ENCODE measurements at regions not wholly inside any gene's neighbourhood (a gene's known extent, or its start where the extent isn't known, plus 50 kb on each side); places are given as distances from the start of the nearest gene placed in this dataset.

DNA sequence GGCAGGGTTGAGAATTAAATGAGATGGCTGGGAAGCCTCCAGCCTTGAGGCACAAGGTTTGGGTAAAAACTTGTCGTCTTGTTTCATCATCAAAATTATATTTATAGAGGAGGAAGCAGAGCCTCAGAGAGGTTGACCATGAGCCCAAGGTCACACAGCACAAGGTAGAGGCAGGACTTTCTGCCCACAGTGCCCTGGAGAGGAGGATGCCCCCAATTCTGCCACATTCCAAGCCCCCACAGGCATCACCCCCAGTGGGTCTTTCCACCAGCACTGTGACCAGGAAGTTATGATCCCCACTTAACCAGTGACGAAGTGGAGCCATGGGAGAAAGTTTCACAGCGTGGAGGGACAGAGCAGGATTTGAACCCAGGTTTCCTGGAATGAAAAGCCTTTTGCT is 400.0 kb downstream of the MATN1 start (continued):
- TF ChIP-seq BCL3 (IDR thresholded peaks at IDR 0.05) = no peak

- no peak for ATAC-seq
- no peak for DNase-seq (ENCODE audit: low read depth in 1 of 2, low spot score in 1 of 2)
- 54% methylated on average over 4 of the region's 5 CpGs for WGBS (ENCODE audit: missing lambda C conversion rate)
Observed at GRCh38 chr1:30322859-30323257, 400.5 kb downstream of the MATN1 start.

DNA sequence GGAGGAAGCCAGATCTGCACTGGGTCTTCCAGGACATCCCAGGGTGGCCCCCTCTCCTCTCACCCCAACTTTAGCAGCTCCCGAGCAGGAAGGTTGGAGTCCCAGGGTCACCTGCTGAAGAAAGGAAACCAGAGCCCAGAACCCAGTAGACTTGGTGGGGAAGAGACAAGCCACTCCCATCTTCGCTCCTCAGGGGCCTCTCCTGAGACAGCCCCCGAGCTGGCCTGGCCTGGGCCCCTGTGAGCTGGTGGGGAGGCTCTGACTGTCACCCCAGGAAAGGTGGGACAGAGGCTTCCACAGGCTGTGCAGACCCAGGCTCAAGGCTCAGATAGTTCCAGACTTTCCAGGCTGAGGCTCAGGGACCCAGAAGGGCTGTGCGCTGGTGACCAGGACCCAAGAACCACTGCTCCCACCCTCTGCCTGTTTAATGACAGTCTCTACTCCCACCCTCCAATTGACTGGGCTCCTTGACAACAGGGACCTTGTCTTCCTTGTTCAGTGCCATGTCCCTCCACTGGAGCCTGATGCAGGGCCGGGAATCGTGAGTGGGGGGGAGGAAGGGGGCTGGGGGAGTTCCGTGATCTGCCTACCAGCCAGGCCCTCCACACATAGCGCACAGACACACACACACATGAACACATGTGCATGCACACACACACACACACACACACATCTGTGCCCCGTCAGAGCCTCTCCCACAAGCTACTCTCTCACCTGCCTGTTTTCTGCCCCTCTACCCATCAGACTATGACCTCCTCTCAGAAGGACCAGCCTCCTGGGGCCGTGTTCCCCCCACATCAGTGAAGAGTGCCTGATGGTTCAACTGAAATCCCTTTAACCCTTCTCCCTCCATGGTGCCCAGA is 401.2 kb downstream of the MATN1 start:
- WGBS (ENCODE audit: missing lambda C conversion rate) = 66% methylated on average over 7 of the region's 10 CpGs
- FAIRE-seq = no peak
- no peak overlapping the region for H3K4me2 ChIP-seq
- POLR2A ChIA-PET = no interaction called here
- no peak for ATAC-seq
- no peaks in the 10 kb centered on the region for H3K9me3 ChIP-seq
- TF ChIP-seq, protein P1, sequence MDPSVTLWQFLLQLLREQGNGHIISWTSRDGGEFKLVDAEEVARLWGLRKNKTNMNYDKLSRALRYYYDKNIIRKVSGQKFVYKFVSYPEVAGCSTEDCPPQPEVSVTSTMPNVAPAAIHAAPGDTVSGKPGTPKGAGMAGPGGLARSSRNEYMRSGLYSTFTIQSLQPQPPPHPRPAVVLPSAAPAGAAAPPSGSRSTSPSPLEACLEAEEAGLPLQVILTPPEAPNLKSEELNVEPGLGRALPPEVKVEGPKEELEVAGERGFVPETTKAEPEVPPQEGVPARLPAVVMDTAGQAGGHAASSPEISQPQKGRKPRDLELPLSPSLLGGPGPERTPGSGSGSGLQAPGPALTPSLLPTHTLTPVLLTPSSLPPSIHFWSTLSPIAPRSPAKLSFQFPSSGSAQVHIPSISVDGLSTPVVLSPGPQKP (IDR thresholded peaks at IDR 0.05; ENCODE audit: low read depth, low read length) = no peak
- TF ChIP-seq JUN (IDR thresholded peaks at IDR 0.05) = no peak
- no peak for TF ChIP-seq KDM5A (IDR thresholded peaks at IDR 0.05)
- no peak for TF ChIP-seq RCOR1 (IDR thresholded peaks at IDR 0.05; ENCODE audit: low read depth, low read length)
- no peak for TF ChIP-seq ZSCAN20 (CRISPR knock-in tag; IDR thresholded peaks at IDR 0.05)
- TF ChIP-seq RFX5 (IDR thresholded peaks at IDR 0.05) = no peak
- no peak for TF ChIP-seq HOXA7 (CRISPR knock-in tag; IDR thresholded peaks at IDR 0.05)
- no peak for TF ChIP-seq ATOH8 (CRISPR knock-in tag; IDR thresholded peaks at IDR 0.05; ENCODE audit: low read depth)
- no peak for TF ChIP-seq HDAC2 (IDR thresholded peaks at IDR 0.05)
- TF ChIP-seq, protein P2, sequence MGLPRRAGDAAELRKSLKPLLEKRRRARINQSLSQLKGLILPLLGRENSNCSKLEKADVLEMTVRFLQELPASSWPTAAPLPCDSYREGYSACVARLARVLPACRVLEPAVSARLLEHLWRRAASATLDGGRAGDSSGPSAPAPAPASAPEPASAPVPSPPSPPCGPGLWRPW (IDR thresholded peaks at IDR 0.05) = no peak
- TF ChIP-seq TFCP2L1 (CRISPR knock-in tag; IDR thresholded peaks at IDR 0.05) = no peak
- no peak for TF ChIP-seq ZC3H11A (IDR thresholded peaks at IDR 0.05)
- no peak for TF ChIP-seq GATA3 (IDR thresholded peaks at IDR 0.05; ENCODE audit: borderline replicate concordance)
- TF ChIP-seq CBX8 (IDR thresholded peaks at IDR 0.05) = no peak
- no peak for TF ChIP-seq ZNF302 (CRISPR knock-in tag; IDR thresholded peaks at IDR 0.05)
- TF ChIP-seq RNF2 (IDR thresholded peaks at IDR 0.05; ENCODE audit: borderline replicate concordance, low read depth) = no peak
- TF ChIP-seq TP53 (CRISPR knock-in tag; IDR thresholded peaks at IDR 0.05) = no peak
- TF ChIP-seq MAFK (IDR thresholded peaks at IDR 0.05; ENCODE audit: partially characterized antibody) = no peak
- TF ChIP-seq BCL3 (IDR thresholded peaks at IDR 0.05) = no peak
- TF ChIP-seq, protein P3, sequence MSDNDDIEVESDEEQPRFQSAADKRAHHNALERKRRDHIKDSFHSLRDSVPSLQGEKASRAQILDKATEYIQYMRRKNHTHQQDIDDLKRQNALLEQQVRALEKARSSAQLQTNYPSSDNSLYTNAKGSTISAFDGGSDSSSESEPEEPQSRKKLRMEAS (IDR thresholded peaks at IDR 0.05) = no peak
- H3K4me1 ChIP-seq = no peaks in the 10 kb centered on the region
- CTCF ChIA-PET = no interaction called here
- DNase-seq (ENCODE audit: low read depth in 1 of 2, low spot score in 1 of 2) = no peak
- no peak overlapping the region for H3K27ac ChIP-seq
- H3K4me3 ChIP-seq = no peak overlapping the region

More at GRCh38 chr1:30322859-30323257, 400.5 kb downstream of the MATN1 start:
- Histone ChIP-seq H3K4me3 (no peak overlapping the region), H3K4me2 (no peak overlapping the region), H3K4me1 (no peaks in the 10 kb centered on the region), H3K9me3 (no peaks in the 10 kb centered on the region), H3K27ac (no peak overlapping the region)
- ChIA-PET CTCF (no interaction called here), POLR2A (no interaction called here)
- TF ChIP-seq HOXB5 (CRISPR knock-in tag; IDR thresholded peaks at IDR 0.05) (no peak), JUN (IDR thresholded peaks at IDR 0.05) (no peak), ZNF302 (CRISPR knock-in tag; IDR thresholded peaks at IDR 0.05) (no peak), SMC3 (IDR thresholded peaks at IDR 0.05) (no peak)
- TF ChIP-seq, protein P4, sequence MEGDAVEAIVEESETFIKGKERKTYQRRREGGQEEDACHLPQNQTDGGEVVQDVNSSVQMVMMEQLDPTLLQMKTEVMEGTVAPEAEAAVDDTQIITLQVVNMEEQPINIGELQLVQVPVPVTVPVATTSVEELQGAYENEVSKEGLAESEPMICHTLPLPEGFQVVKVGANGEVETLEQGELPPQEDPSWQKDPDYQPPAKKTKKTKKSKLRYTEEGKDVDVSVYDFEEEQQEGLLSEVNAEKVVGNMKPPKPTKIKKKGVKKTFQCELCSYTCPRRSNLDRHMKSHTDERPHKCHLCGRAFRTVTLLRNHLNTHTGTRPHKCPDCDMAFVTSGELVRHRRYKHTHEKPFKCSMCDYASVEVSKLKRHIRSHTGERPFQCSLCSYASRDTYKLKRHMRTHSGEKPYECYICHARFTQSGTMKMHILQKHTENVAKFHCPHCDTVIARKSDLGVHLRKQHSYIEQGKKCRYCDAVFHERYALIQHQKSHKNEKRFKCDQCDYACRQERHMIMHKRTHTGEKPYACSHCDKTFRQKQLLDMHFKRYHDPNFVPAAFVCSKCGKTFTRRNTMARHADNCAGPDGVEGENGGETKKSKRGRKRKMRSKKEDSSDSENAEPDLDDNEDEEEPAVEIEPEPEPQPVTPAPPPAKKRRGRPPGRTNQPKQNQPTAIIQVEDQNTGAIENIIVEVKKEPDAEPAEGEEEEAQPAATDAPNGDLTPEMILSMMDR (IDR thresholded peaks at IDR 0.05) = no peak
- no peak for FAIRE-seq
